WI38 (cell line): ENCODE measurements at regions not wholly inside any gene's neighbourhood (a gene's known extent, or its start where the extent isn't known, plus 50 kb on each side); places are given as distances from the start of the nearest gene placed in this dataset.
A peak's percentile ranks its signal among the peaks of the same experiment; 100 is the strongest.

Experiments
- H3K4me3 ChIP-seq: 2 replicates; pipeline ENCODE4 v1.5.1; 2011; ENCODE audit warnings: low read depth, mild to moderate bottlenecking, control low read depth, low read length
- CTCF ChIP-seq: IDR thresholded peaks from 2 replicates; pipeline ENCODE4 v1.5.1; 2012; ENCODE audit warnings: low read depth, mild to moderate bottlenecking, control low read depth, low read length

- no peak for TF ChIP-seq CTCF
- no peak overlapping the region for H3K4me3 ChIP-seq
These were observed 199.1 kb upstream of the GSE1 start for GRCh38 chr16:85413691-85414663.

GRCh38 chr16:85415196-85416090 is 197.7 kb upstream of the GSE1 start:
- no peak for TF ChIP-seq CTCF

GRCh38 chr16:85416228-85417109 is 196.7 kb upstream of the GSE1 start:
- no peak overlapping the region for H3K4me3 ChIP-seq
- TF ChIP-seq CTCF = peak; percentile 68

More at GRCh38 chr16:85415196-85416090, 197.7 kb upstream of the GSE1 start:
- no peak overlapping the region for H3K4me3 ChIP-seq

GRCh38 chr16:85417156-85417860 is 195.8 kb upstream of the GSE1 start:
- no peak overlapping the region for H3K4me3 ChIP-seq
- TF ChIP-seq CTCF = no peak

GRCh38 chr16:85418978-85419491 is 194.1 kb upstream of the GSE1 start:
- TF ChIP-seq CTCF = no peak
- no peak overlapping the region for H3K4me3 ChIP-seq
